ENCODE measurements at regions not wholly inside any gene's neighbourhood (a gene's known extent, or its start where the extent isn't known, plus 50 kb on each side); places are given as distances from the start of the nearest gene placed in this dataset.

DNA sequence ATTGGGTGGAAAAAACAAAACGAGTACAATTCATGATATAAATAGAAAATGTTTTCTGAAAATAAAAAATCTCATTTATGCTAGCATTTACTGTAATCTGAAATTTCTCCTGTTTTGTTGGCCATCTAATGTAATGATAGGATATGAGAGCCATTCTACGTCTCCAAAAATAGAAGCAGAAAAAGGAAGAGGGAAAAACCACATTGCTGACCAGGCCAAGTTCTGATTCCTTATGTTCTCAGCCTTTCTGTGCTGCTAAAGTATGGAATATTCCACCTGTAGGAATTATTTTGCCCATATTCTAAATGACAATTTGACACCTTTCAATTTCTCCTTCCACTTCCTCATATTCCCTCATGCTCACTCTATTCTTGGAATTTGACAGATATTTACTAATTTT lies 110.2 kb downstream of the TBXT start:
- H3K4me1 ChIP-seq (ENCODE audit: insufficient read depth, low read length, poor library complexity, severe bottlenecking): no peaks in the 10 kb centered on the region
- H3K9me3 ChIP-seq (ENCODE audit: insufficient read depth, low read depth, low read length): no peaks in the 10 kb centered on the region; the same call in 1 of the 2 replicates
- no peaks in the 10 kb centered on the region for H3K9me2 ChIP-seq (replicated peaks; ENCODE audit: low read depth, low read length)
- no peaks in the 10 kb centered on the region for H3F3A ChIP-seq (ENCODE audit: low read depth)
- no peaks in the 10 kb centered on the region for H3K36me3 ChIP-seq (ENCODE audit: insufficient read depth, low read length)
- H3K27me3 ChIP-seq (ENCODE audit: insufficient read depth, low read length, poor library complexity, severe bottlenecking): no peaks in the 10 kb centered on the region
- TF ChIP-seq EZH2phosphoT487 (IDR thresholded peaks at IDR 0.05; ENCODE audit: borderline replicate concordance): no peak
- no peak overlapping the region for H2AFZ ChIP-seq (ENCODE audit: low read length)
- no peaks in the 10 kb centered on the region for H3K79me2 ChIP-seq (ENCODE audit: insufficient read depth, low read length)
- H3K4me2 ChIP-seq (ENCODE audit: low read depth, low read length, poor library complexity, severe bottlenecking): no peak overlapping the region
- no peaks in the 10 kb centered on the region for H4K20me1 ChIP-seq (ENCODE audit: insufficient read depth, low read length, poor library complexity, severe bottlenecking)
- no peak overlapping the region for H3K4me3 ChIP-seq (ENCODE audit: low read length, poor library complexity, severe bottlenecking)
- H3K9ac ChIP-seq (ENCODE audit: low read depth, low read length, poor library complexity, severe bottlenecking): no peak overlapping the region

DNA sequence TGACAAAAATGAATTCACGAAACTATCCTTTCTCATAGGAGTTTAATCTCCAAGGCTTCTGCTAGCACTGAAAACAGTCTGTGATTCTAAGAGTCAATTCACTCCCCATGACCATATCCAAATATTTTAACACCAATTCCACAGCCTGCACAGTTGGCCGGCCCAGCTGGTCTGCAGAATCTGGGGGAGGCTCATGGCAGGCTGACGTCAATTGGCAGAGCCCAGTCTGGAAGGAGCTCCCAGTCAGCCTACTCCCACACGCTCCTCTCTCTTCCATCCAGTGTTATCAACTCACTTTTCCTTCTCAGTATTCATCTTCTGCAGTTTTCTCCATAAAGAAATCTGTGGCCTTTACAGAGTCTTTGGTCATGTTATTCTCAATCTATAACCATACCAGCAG lies 111.0 kb downstream of the TBXT start:
- H3K4me3 ChIP-seq (ENCODE audit: low read length, poor library complexity, severe bottlenecking): no peak overlapping the region
- no peak overlapping the region for H2AFZ ChIP-seq (ENCODE audit: low read length)
- no peaks in the 10 kb centered on the region for H3K4me1 ChIP-seq (ENCODE audit: insufficient read depth, low read length, poor library complexity, severe bottlenecking)
- TF ChIP-seq EZH2phosphoT487 (IDR thresholded peaks at IDR 0.05; ENCODE audit: borderline replicate concordance): no peak
- TF ChIP-seq, protein P1, sequence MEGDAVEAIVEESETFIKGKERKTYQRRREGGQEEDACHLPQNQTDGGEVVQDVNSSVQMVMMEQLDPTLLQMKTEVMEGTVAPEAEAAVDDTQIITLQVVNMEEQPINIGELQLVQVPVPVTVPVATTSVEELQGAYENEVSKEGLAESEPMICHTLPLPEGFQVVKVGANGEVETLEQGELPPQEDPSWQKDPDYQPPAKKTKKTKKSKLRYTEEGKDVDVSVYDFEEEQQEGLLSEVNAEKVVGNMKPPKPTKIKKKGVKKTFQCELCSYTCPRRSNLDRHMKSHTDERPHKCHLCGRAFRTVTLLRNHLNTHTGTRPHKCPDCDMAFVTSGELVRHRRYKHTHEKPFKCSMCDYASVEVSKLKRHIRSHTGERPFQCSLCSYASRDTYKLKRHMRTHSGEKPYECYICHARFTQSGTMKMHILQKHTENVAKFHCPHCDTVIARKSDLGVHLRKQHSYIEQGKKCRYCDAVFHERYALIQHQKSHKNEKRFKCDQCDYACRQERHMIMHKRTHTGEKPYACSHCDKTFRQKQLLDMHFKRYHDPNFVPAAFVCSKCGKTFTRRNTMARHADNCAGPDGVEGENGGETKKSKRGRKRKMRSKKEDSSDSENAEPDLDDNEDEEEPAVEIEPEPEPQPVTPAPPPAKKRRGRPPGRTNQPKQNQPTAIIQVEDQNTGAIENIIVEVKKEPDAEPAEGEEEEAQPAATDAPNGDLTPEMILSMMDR (conservative IDR thresholded peaks at IDR 0.05; ENCODE audit: low read length): no peak
- H3K36me3 ChIP-seq (ENCODE audit: insufficient read depth, low read length): no peaks in the 10 kb centered on the region
- H4K20me1 ChIP-seq (ENCODE audit: insufficient read depth, low read length, poor library complexity, severe bottlenecking): no peaks in the 10 kb centered on the region
- H3F3A ChIP-seq (ENCODE audit: low read depth): no peaks in the 10 kb centered on the region
- no peaks in the 10 kb centered on the region for H3K27me3 ChIP-seq (ENCODE audit: insufficient read depth, low read length, poor library complexity, severe bottlenecking)
- no peak overlapping the region for H3K9ac ChIP-seq (ENCODE audit: low read depth, low read length, poor library complexity, severe bottlenecking)
- no peak overlapping the region for H3K4me2 ChIP-seq (ENCODE audit: low read depth, low read length, poor library complexity, severe bottlenecking)
- no peaks in the 10 kb centered on the region for H3K9me2 ChIP-seq (replicated peaks; ENCODE audit: low read depth, low read length)
- no peaks in the 10 kb centered on the region for H3K79me2 ChIP-seq (ENCODE audit: insufficient read depth, low read length)
- H3K9me3 ChIP-seq (ENCODE audit: insufficient read depth, low read depth, low read length): no peaks in the 10 kb centered on the region; the same call in 1 of the 2 replicates

DNA sequence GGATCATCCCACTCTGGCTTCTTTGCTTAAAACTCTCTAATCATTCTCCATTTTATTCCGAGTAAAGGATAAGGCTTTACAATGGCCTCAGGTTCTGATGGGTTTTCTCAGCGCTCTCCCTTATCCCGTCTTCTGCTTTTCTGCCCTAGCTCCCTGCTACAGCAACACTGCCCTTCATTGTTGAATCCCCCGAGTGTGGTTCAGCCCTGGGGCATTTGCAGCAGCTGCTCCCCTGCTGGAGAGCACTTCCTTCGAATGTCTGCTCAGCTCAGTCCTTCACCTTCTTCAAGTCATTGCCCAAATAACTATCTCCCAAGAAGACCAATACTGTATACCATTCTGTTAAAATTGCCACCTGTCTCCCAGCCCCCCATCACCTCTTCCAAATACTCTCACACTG lies 111.8 kb downstream of the TBXT start:
- Histone ChIP-seq H3K4me2 (ENCODE audit: low read depth, low read length, poor library complexity, severe bottlenecking) (no peak overlapping the region), H3K79me2 (ENCODE audit: insufficient read depth, low read length) (no peaks in the 10 kb centered on the region), H3K27me3 (ENCODE audit: insufficient read depth, low read length, poor library complexity, severe bottlenecking) (no peaks in the 10 kb centered on the region), H4K20me1 (ENCODE audit: insufficient read depth, low read length, poor library complexity, severe bottlenecking) (no peaks in the 10 kb centered on the region), H3K36me3 (ENCODE audit: insufficient read depth, low read length) (no peaks in the 10 kb centered on the region), H3K4me3 (ENCODE audit: low read length, poor library complexity, severe bottlenecking) (no peak overlapping the region), H3K9me3 (ENCODE audit: insufficient read depth, low read depth, low read length) (no peaks in the 10 kb centered on the region; the same call in 1 of the 2 replicates), H3K9me2 (replicated peaks; ENCODE audit: low read depth, low read length) (no peaks in the 10 kb centered on the region), H3K4me1 (ENCODE audit: insufficient read depth, low read length, poor library complexity, severe bottlenecking) (no peaks in the 10 kb centered on the region), H3F3A (ENCODE audit: low read depth) (no peaks in the 10 kb centered on the region), H2AFZ (ENCODE audit: low read length) (no peak overlapping the region), H3K9ac (ENCODE audit: low read depth, low read length, poor library complexity, severe bottlenecking) (no peak overlapping the region)
- TF ChIP-seq, protein P1 (conservative IDR thresholded peaks at IDR 0.05; ENCODE audit: low read length): no peak
- no peak for TF ChIP-seq EZH2phosphoT487 (IDR thresholded peaks at IDR 0.05; ENCODE audit: borderline replicate concordance)

DNA sequence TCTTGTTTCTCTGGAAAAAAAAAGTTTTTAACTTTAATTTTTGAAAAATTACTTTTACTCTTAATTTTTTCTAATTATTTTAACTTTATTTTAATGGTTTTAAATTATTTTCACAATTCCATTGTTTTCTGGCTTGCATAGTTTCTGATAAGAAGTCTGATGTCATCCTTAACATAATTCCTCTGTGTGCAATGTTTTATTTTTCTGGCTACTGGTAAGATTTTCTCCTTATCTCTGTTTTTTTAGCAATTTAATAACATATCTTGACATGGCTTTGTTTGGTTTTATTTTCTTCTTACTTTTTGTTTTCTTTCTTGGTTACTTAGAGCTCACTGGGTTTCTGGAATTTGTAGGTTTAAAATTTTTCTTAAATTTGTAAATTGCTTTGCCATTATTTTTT lies 114.8 kb downstream of the TBXT start:
- no peak for TF ChIP-seq EZH2phosphoT487 (IDR thresholded peaks at IDR 0.05; ENCODE audit: borderline replicate concordance)
- TF ChIP-seq, protein P1 (conservative IDR thresholded peaks at IDR 0.05; ENCODE audit: low read length): no peak
- Histone ChIP-seq H3K9me3 (ENCODE audit: insufficient read depth, low read depth, low read length) (no peaks in the 10 kb centered on the region; the same call in 1 of the 2 replicates), H3K9ac (ENCODE audit: low read depth, low read length, poor library complexity, severe bottlenecking) (no peak overlapping the region), H3K4me3 (ENCODE audit: low read length, poor library complexity, severe bottlenecking) (no peak overlapping the region), H3K4me1 (ENCODE audit: insufficient read depth, low read length, poor library complexity, severe bottlenecking) (no peaks in the 10 kb centered on the region), H3K27me3 (ENCODE audit: insufficient read depth, low read length, poor library complexity, severe bottlenecking) (no peaks in the 10 kb centered on the region), H3K9me2 (replicated peaks; ENCODE audit: low read depth, low read length) (no peaks in the 10 kb centered on the region), H3F3A (ENCODE audit: low read depth) (no peaks in the 10 kb centered on the region), H3K36me3 (ENCODE audit: insufficient read depth, low read length) (no peaks in the 10 kb centered on the region), H3K79me2 (ENCODE audit: insufficient read depth, low read length) (no peaks in the 10 kb centered on the region), H2AFZ (ENCODE audit: low read length) (no peak overlapping the region), H3K4me2 (ENCODE audit: low read depth, low read length, poor library complexity, severe bottlenecking) (no peak overlapping the region), H4K20me1 (ENCODE audit: insufficient read depth, low read length, poor library complexity, severe bottlenecking) (no peaks in the 10 kb centered on the region)
